ENCODE measurements at regions not wholly inside any gene's neighbourhood (a gene's known extent, or its start where the extent isn't known, plus 50 kb on each side); places are given as distances from the start of the nearest gene placed in this dataset.

DNA sequence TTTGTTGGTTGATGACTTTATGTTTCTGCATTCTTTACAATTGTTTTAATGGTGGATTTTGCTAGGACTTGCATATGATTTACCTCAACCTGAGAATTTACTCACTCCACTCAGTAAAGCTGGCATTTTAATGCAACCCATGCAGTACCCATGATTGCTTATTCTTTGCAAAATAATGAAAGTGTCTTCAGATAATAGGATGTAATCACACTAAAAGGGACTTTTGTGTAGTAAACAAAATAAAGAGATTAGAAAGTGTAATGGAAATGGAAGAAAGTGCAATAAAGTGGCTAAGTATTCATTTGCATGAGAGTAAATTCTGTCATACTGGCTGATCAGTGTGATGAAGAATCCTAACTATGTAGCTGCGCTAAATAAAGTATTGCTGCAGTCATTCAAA lies 87.6 kb upstream of the NOVA1 start:
- Histone ChIP-seq H3K79me2 (ENCODE audit: insufficient read depth, low read length) (no peaks in the 10 kb centered on the region), H3K36me3 (ENCODE audit: insufficient read depth, low read length) (no peaks in the 10 kb centered on the region), H3K4me3 (ENCODE audit: insufficient read depth, low read depth, low read length) (no peak overlapping the region), H3K4me1 (ENCODE audit: insufficient read depth, low read length) (no peaks in the 10 kb centered on the region), H4K20me1 (ENCODE audit: insufficient read depth, low read length) (no peaks in the 10 kb centered on the region), H3K4me2 (ENCODE audit: low read length) (no peak overlapping the region), H3K9ac (ENCODE audit: low read length) (no peak overlapping the region), H3K27ac (ENCODE audit: low read depth, low read length) (no peak overlapping the region), H2AFZ (ENCODE audit: low read depth, low read length) (no peak overlapping the region), H3K9me3 (ENCODE audit: insufficient read depth, low read depth, low read length) (no peaks in the 10 kb centered on the region), H3K27me3 (ENCODE audit: insufficient read depth, low read length) (no peaks in the 10 kb centered on the region)
- Mint-ChIP-seq H3K27ac (ENCODE audit: unreplicated experiment) (no peak overlapping the region), H3K4me1 (ENCODE audit: low read depth, unreplicated experiment) (no peaks in the 10 kb centered on the region), H3K4me3 (ENCODE audit: unreplicated experiment) (no peak overlapping the region), H3K27me3 (ENCODE audit: low read depth, unreplicated experiment) (no peaks in the 10 kb centered on the region), H3K9me3 (ENCODE audit: unreplicated experiment) (no peaks in the 10 kb centered on the region), H3K36me3 (ENCODE audit: low read depth, unreplicated experiment) (no peaks in the 10 kb centered on the region)
- TF ChIP-seq, protein P1, sequence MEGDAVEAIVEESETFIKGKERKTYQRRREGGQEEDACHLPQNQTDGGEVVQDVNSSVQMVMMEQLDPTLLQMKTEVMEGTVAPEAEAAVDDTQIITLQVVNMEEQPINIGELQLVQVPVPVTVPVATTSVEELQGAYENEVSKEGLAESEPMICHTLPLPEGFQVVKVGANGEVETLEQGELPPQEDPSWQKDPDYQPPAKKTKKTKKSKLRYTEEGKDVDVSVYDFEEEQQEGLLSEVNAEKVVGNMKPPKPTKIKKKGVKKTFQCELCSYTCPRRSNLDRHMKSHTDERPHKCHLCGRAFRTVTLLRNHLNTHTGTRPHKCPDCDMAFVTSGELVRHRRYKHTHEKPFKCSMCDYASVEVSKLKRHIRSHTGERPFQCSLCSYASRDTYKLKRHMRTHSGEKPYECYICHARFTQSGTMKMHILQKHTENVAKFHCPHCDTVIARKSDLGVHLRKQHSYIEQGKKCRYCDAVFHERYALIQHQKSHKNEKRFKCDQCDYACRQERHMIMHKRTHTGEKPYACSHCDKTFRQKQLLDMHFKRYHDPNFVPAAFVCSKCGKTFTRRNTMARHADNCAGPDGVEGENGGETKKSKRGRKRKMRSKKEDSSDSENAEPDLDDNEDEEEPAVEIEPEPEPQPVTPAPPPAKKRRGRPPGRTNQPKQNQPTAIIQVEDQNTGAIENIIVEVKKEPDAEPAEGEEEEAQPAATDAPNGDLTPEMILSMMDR (IDR thresholded peaks at IDR 0.05; ENCODE audit: insufficient read depth, low read depth, low read length): no peak
- no peak for TF ChIP-seq EZH2 (IDR thresholded peaks at IDR 0.05; ENCODE audit: insufficient read depth, low read length)
- FAIRE-seq (no peak), DNase-seq (ENCODE audit: low read depth) (no peak)

DNA sequence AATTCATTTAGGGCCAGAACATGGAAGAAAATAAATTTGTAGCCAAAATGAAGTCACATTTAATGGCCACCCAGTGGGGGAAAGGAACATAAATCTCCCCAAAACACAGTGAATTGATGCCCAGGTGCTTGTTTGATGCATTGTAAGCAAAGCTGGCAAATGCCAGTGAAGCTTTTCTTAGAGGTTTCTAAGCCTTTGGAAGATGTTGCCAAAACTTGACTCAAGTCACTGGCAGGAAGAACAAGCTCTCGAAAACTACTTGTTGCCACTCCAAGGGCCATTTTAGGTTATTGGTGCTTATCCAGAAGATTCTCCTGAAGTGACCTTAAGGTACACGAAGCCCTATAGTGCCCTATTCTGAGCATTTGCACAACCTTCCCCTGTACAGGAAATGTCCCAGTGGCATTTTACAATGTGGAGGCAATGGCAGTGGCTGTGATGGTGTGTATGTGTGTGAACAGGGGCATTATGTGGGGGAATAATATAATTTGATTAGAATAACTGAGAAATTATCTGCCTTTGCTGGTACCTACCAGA lies 89.5 kb upstream of the NOVA1 start:
- no peak overlapping the region for H3K4me2 ChIP-seq (ENCODE audit: low read length)
- H3K27me3 ChIP-seq (ENCODE audit: insufficient read depth, low read length): no peaks in the 10 kb centered on the region
- H3K27ac ChIP-seq (ENCODE audit: low read depth, low read length): no peak overlapping the region
- H3K79me2 ChIP-seq (ENCODE audit: insufficient read depth, low read length): no peaks in the 10 kb centered on the region
- H4K20me1 ChIP-seq (ENCODE audit: insufficient read depth, low read length): no peaks in the 10 kb centered on the region
- H3K4me3 ChIP-seq (ENCODE audit: insufficient read depth, low read depth, low read length): no peak overlapping the region
- H3K9me3 ChIP-seq (ENCODE audit: insufficient read depth, low read depth, low read length): no peaks in the 10 kb centered on the region
- H3K4me1 ChIP-seq (ENCODE audit: insufficient read depth, low read length): no peaks in the 10 kb centered on the region
- DNase-seq (ENCODE audit: low read depth) (no peak), FAIRE-seq (no peak)
- H3K4me1 Mint-ChIP-seq (ENCODE audit: low read depth, unreplicated experiment): no peaks in the 10 kb centered on the region
- H3K27me3 Mint-ChIP-seq (ENCODE audit: low read depth, unreplicated experiment): no peaks in the 10 kb centered on the region
- TF ChIP-seq EZH2 (IDR thresholded peaks at IDR 0.05; ENCODE audit: insufficient read depth, low read length): no peak
- TF ChIP-seq, protein P1 (IDR thresholded peaks at IDR 0.05; ENCODE audit: insufficient read depth, low read depth, low read length): no peak
- no peak overlapping the region for H2AFZ ChIP-seq (ENCODE audit: low read depth, low read length)
- no peak overlapping the region for H3K27ac Mint-ChIP-seq (ENCODE audit: unreplicated experiment)
- no peaks in the 10 kb centered on the region for H3K9me3 Mint-ChIP-seq (ENCODE audit: unreplicated experiment)
- no peak overlapping the region for H3K9ac ChIP-seq (ENCODE audit: low read length)
- no peaks in the 10 kb centered on the region for H3K36me3 ChIP-seq (ENCODE audit: insufficient read depth, low read length)
- no peaks in the 10 kb centered on the region for H3K36me3 Mint-ChIP-seq (ENCODE audit: low read depth, unreplicated experiment)
- no peak overlapping the region for H3K4me3 Mint-ChIP-seq (ENCODE audit: unreplicated experiment)

DNA sequence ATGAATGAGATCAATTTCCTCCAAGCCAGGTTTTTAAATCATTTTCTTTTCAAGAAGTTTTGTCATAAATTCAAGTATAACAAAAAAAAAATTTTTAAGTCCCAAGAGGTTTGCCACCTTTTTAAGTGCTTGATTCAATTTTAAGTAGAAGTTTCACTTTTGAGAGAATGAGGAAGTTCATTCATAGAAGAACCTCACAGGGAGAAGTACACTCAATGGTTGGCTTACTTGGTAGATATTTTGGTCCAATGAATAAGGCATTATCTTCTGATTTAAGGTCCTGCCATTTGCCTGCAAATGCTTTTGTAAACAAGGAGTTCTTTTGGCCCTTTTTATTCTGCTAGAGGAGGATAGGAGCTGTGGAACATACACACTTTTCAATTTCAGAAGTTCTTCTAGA lies 96.7 kb upstream of the NOVA1 start:
- no peak for TF ChIP-seq EZH2 (IDR thresholded peaks at IDR 0.05; ENCODE audit: insufficient read depth, low read length)
- TF ChIP-seq, protein P1 (IDR thresholded peaks at IDR 0.05; ENCODE audit: insufficient read depth, low read depth, low read length): no peak
- Histone ChIP-seq H3K9me3 (ENCODE audit: insufficient read depth, low read depth, low read length) (no peaks in the 10 kb centered on the region), H3K36me3 (ENCODE audit: insufficient read depth, low read length) (no peaks in the 10 kb centered on the region), H3K4me1 (ENCODE audit: insufficient read depth, low read length) (no peaks in the 10 kb centered on the region), H4K20me1 (ENCODE audit: insufficient read depth, low read length) (no peaks in the 10 kb centered on the region), H3K27ac (ENCODE audit: low read depth, low read length) (no peak overlapping the region), H2AFZ (ENCODE audit: low read depth, low read length) (no peak overlapping the region), H3K27me3 (ENCODE audit: insufficient read depth, low read length) (no peaks in the 10 kb centered on the region), H3K9ac (ENCODE audit: low read length) (no peak overlapping the region), H3K4me3 (ENCODE audit: insufficient read depth, low read depth, low read length) (no peak overlapping the region), H3K79me2 (ENCODE audit: insufficient read depth, low read length) (no peaks in the 10 kb centered on the region), H3K4me2 (ENCODE audit: low read length) (no peak overlapping the region)
- H3K36me3 Mint-ChIP-seq (ENCODE audit: low read depth, unreplicated experiment): no peaks in the 10 kb centered on the region
- no peak overlapping the region for H3K4me3 Mint-ChIP-seq (ENCODE audit: unreplicated experiment)
- no peaks in the 10 kb centered on the region for H3K9me3 Mint-ChIP-seq (ENCODE audit: unreplicated experiment)
- FAIRE-seq (no peak), DNase-seq (ENCODE audit: low read depth) (no peak)
- H3K4me1 Mint-ChIP-seq (ENCODE audit: low read depth, unreplicated experiment): no peaks in the 10 kb centered on the region
- no peak overlapping the region for H3K27ac Mint-ChIP-seq (ENCODE audit: unreplicated experiment)
- no peaks in the 10 kb centered on the region for H3K27me3 Mint-ChIP-seq (ENCODE audit: low read depth, unreplicated experiment)
